HEK293 (cell line): ENCODE measurements at regions not wholly inside any gene's neighbourhood (a gene's known extent, or its start where the extent isn't known, plus 50 kb on each side); places are given as distances from the start of the nearest gene placed in this dataset.
"Not testable (repeated sequence)": the region's sequence is repeated elsewhere in the genome, so short reads cannot be mapped to it uniquely, and the experiment has no call there.

Experiments
- CTCF ChIA-PET: fragments of 350-600 bp; formaldehyde crosslinking; extraction: SDS; loops from one replicate; lab custom pipeline; 2021; ENCODE audit warnings: antibody characterized with exemption; lab: Yijun Ruan, JAX
- POLR2A ChIA-PET: fragments of 300-600 bp; formaldehyde crosslinking; extraction: SDS; loops from one replicate; lab custom pipeline; 2020; ENCODE audit warnings: antibody characterized with exemption, inconsistent platforms; lab: Yijun Ruan, JAX
- H3K27ac ChIP-seq: fragments of 200-500 bp; sonication (Bioruptor generic); 2 replicates; pipeline ENCODE4 v1.5.1; 2014; ENCODE audit warnings: low read depth, low read length, control low read depth, inconsistent platforms; ENCODE audit errors: extremely low read depth
- H3K36me3 ChIP-seq, 2 experiments: fragments of 200-500 bp in 1 of 2; sonication (Bioruptor generic) in 1 of 2; 1 replicate in 1 of 2; 2 replicates in 1 of 2; pipeline ENCODE4 v1.5.1; 2014 to 2017; ENCODE audit warnings: inconsistent platforms in 2 of 2, low read length in 2 of 2; ENCODE audit not compliant: control insufficient read depth in 2 of 2, insufficient read depth in 1 of 2
- H3K4me1 ChIP-seq: fragments of 200-500 bp; sonication (Bioruptor generic); 2 replicates; pipeline ENCODE4 v1.5.1; 2014; ENCODE audit warnings: mild to moderate bottlenecking, low read length, inconsistent platforms; ENCODE audit not compliant: control insufficient read depth, insufficient read depth
- H3K4me3 ChIP-seq: 2 replicates; pipeline ENCODE4 v1.5.1; 2011; ENCODE audit warnings: low read depth, mild to moderate bottlenecking, control low read depth, low read length, moderate library complexity
- H3K9me3 ChIP-seq: fragments of 200-500 bp; sonication (Bioruptor generic); 2 replicates; pipeline ENCODE4 v1.5.1; 2014; ENCODE audit warnings: low read depth, low read length, inconsistent platforms; ENCODE audit not compliant: control insufficient read depth, insufficient read depth
- BCL11A ChIP-seq: fragments of 450-650 bp; formaldehyde crosslinking; IDR thresholded peaks from 2 replicates; pipeline ENCODE4 v1.5.1; 2016; ENCODE audit warnings: low read depth, missing biosample characterization, missing genetic modification characterization
- KLF7 ChIP-seq: fragments of 450-650 bp; formaldehyde crosslinking; IDR thresholded peaks from 2 replicates; pipeline ENCODE4 v1.5.1; 2016; ENCODE audit warnings: missing biosample characterization, missing genetic modification characterization, borderline replicate concordance
- MZF1 ChIP-seq: fragments of 450-650 bp; formaldehyde crosslinking; IDR thresholded peaks from 2 replicates; pipeline ENCODE4 v1.5.1; 2017; ENCODE audit warnings: missing biosample characterization, missing genetic modification characterization, borderline replicate concordance
- PBX3 ChIP-seq: sonication (generic); formaldehyde crosslinking; IDR thresholded peaks from 2 replicates; pipeline ENCODE4 v1.8.1; 2022; ENCODE audit warnings: mild to moderate bottlenecking, moderate library complexity, missing genetic modification reagents
- SETDB1 ChIP-seq: IDR thresholded peaks from one replicate; pipeline ENCODE4 v1.6.1; 2017; ENCODE audit warnings: mild to moderate bottlenecking, low read length, moderate library complexity, mixed read lengths; ENCODE audit not compliant: insufficient read length
- ZNF138 ChIP-seq: fragments of 450-650 bp; formaldehyde crosslinking; IDR thresholded peaks from 2 replicates; pipeline ENCODE4 v1.5.1; 2016; ENCODE audit warnings: missing biosample characterization, missing genetic modification characterization, borderline replicate concordance
- ZNF184 ChIP-seq: fragments of 450-650 bp; IDR thresholded peaks from 2 replicates; pipeline ENCODE4 v1.5.1; 2018; ENCODE audit warnings: missing biosample characterization, mild to moderate bottlenecking, missing genetic modification characterization
- ZNF274 ChIP-seq, 2 experiments: fragments of 200-500 bp in 1 of 2; fragments of 450-650 bp in 1 of 2; sonication (Bioruptor generic) in 1 of 2; formaldehyde crosslinking in 1 of 2; IDR thresholded peaks; 2 replicates each; pipeline versions ENCODE4 v1.5.1 to v1.6.1; 2014 to 2016; ENCODE audit warnings: borderline replicate concordance in 1 of 2, inconsistent platforms in 1 of 2, low read length in 1 of 2, missing biosample characterization in 1 of 2, missing genetic modification characterization in 1 of 2
- ZNF311 ChIP-seq: fragments of 450-650 bp; formaldehyde crosslinking; IDR thresholded peaks from 2 replicates; pipeline ENCODE4 v1.5.1; 2017; ENCODE audit warnings: missing biosample characterization, missing genetic modification characterization, borderline replicate concordance
- ZNF391 ChIP-seq: fragments of 450-650 bp; formaldehyde crosslinking; IDR thresholded peaks from 2 replicates; pipeline ENCODE4 v1.5.1; 2016; ENCODE audit warnings: low read depth, missing biosample characterization, missing genetic modification characterization, borderline replicate concordance
- ZNF394 ChIP-seq: fragments of 450-650 bp; formaldehyde crosslinking; IDR thresholded peaks from 2 replicates; pipeline ENCODE4 v1.5.1; 2016; ENCODE audit warnings: missing biosample characterization, missing genetic modification characterization, mild to moderate bottlenecking, moderate library complexity, borderline replicate concordance
- ZNF416 ChIP-seq: fragments of 450-650 bp; formaldehyde crosslinking; IDR thresholded peaks from 2 replicates; pipeline ENCODE4 v1.5.1; 2016; ENCODE audit warnings: missing biosample characterization, missing genetic modification characterization
- ZNF510 ChIP-seq: fragments of 450-650 bp; formaldehyde crosslinking; IDR thresholded peaks from 2 replicates; pipeline ENCODE4 v1.5.1; 2018; ENCODE audit warnings: mild to moderate bottlenecking, missing genetic modification characterization, missing biosample characterization; ENCODE audit not compliant: insufficient replicate concordance
- ZNF544 ChIP-seq: fragments of 450-650 bp; formaldehyde crosslinking; IDR thresholded peaks from 2 replicates; pipeline ENCODE4 v1.5.0; 2017; ENCODE audit warnings: missing biosample characterization, missing genetic modification characterization
- ZNF677 ChIP-seq: fragments of 450-650 bp; IDR thresholded peaks from 2 replicates; pipeline ENCODE4 v1.5.0; 2018; ENCODE audit warnings: missing biosample characterization, mild to moderate bottlenecking, missing genetic modification characterization, moderate library complexity
- ZNF76 ChIP-seq: fragments of 450-650 bp; formaldehyde crosslinking; IDR thresholded peaks from 2 replicates; pipeline ENCODE4; 2016; ENCODE audit warnings: low read depth, missing biosample characterization, missing genetic modification characterization, borderline replicate concordance
- ZNF843 ChIP-seq: fragments of 450-650 bp; formaldehyde crosslinking; IDR thresholded peaks from 2 replicates; pipeline ENCODE4 v1.5.1; 2016; ENCODE audit warnings: missing biosample characterization, missing genetic modification characterization
- ZSCAN5A ChIP-seq: fragments of 450-650 bp; formaldehyde crosslinking; IDR thresholded peaks from 2 replicates; pipeline ENCODE4 v1.5.1; 2016; ENCODE audit warnings: missing biosample characterization, missing genetic modification characterization
- ZXDB ChIP-seq: fragments of 450-650 bp; formaldehyde crosslinking; IDR thresholded peaks from 2 replicates; pipeline ENCODE4 v1.5.1; 2016; ENCODE audit warnings: missing biosample characterization, missing genetic modification characterization

- no peak for TF ChIP-seq ZNF510 (tag by site-specific recombination)
- peak; percentile 93 for TF ChIP-seq SETDB1
- TF ChIP-seq ZSCAN5A = no peak
- TF ChIP-seq ZNF677 (tag by site-specific recombination) = 0 out of 2 replicates have a peak, but pooled peaks have one; percentile 44
Measured at GRCh38 chr2:236479814-236480213, 89.8 kb upstream of the ACKR3 start (continued).

GRCh38 chr2:236483102-236483501 lies 86.5 kb upstream of the ACKR3 start:
- Histone ChIP-seq H3K4me1 (no peaks in the 10 kb centered on the region), H3K4me3 (no peak overlapping the region), H3K36me3 (no peaks in the 10 kb centered on the region), H3K9me3 (no peaks in the 10 kb centered on the region)
- ChIA-PET CTCF (no interaction called here), POLR2A (no interaction called here)
- no peak for TF ChIP-seq ZNF184 (tag by site-specific recombination)
- TF ChIP-seq ZNF391 (tag by site-specific recombination) = no peak
- no peak for TF ChIP-seq ZNF544 (tag by site-specific recombination)
- no peak for TF ChIP-seq ZNF274 (IDR thresholded peaks at IDR 0.05; ENCODE audit: low read length)
- TF ChIP-seq ZNF274 (tag by site-specific recombination; IDR thresholded peaks at IDR 0.05; ENCODE audit: borderline replicate concordance) = no peak
- no peak for TF ChIP-seq MZF1 (tag by site-specific recombination)
- no peak for TF ChIP-seq ZNF138
- no peak for TF ChIP-seq ZXDB
- no peak for TF ChIP-seq ZNF311 (tag by site-specific recombination)
- no peak for TF ChIP-seq ZNF416 (tag by site-specific recombination)
- no peak for TF ChIP-seq ZNF394 (tag by site-specific recombination)
- no peak for TF ChIP-seq PBX3 (CRISPR knock-in tag)
- TF ChIP-seq, all 188 proteins: peak for 0
- no peak overlapping the region for H3K27ac ChIP-seq

GRCh38 chr2:236485519-236485918 lies 84.1 kb upstream of the ACKR3 start:
- TF ChIP-seq ZNF843 (tag by site-specific recombination) (no peak), BCL11A (tag by site-specific recombination) (no peak), KLF7 (tag by site-specific recombination) (no peak), ZNF76 (no peak)
- POLR2A ChIA-PET = no interaction called here
- H3K36me3 ChIP-seq = no peaks in the 10 kb centered on the region
- no peak overlapping the region for H3K27ac ChIP-seq
- no peaks in the 10 kb centered on the region for H3K9me3 ChIP-seq
- CTCF ChIA-PET = interaction anchor here (0.6 kb wide), 1 partner anchor 12 kb away, joined by 3 read pairs; no protein-coding TSS in a partner anchor
- H3K4me1 ChIP-seq = no peaks in the 10 kb centered on the region
- no peak overlapping the region for H3K4me3 ChIP-seq

- CTCF ChIA-PET = not testable (repeated sequence)
Measured at GRCh38 chr2:236489083-236489482, 80.5 kb upstream of the ACKR3 start.

More at GRCh38 chr2:236489083-236489482, 80.5 kb upstream of the ACKR3 start:
- H3K4me1 ChIP-seq, H3K36me3 ChIP-seq, H3K27ac ChIP-seq, H3K9me3 ChIP-seq, H3K4me3 ChIP-seq, POLR2A ChIA-PET: not testable (repeated sequence)
